Heart left ventricle (tissue), 16 donors: ENCODE measurements at regions not wholly inside any gene's neighbourhood (a gene's known extent, or its start where the extent isn't known, plus 50 kb on each side); places are given as distances from the start of the nearest gene placed in this dataset.

Experiments used
- ATAC-seq, 4 donors: fragments of 200-7000 bp; cut with Tn5 transposase; one replicate each; pipeline ENCODE4 v1.9.1; 2020 to 2022; ENCODE audit warnings: moderate library complexity in 4 of 4, mild to moderate bottlenecking in 3 of 4, moderate number of reproducible peaks in 1 of 4
- DNase-seq, 5 donors: peaks; one replicate each; pipeline ENCODE4 v3.0.0-alpha.2; 2020
- H3K27ac ChIP-seq, 12 donors: fragments of 200-600 bp; sonication (generic) in 4 of 12; one replicate each; pipeline versions ENCODE4 v1.5.0 to v1.8.0; 2016 to 2022; ENCODE audit warnings: mild to moderate bottlenecking in 2 of 12
- H3K27me3 ChIP-seq, 9 donors: fragments of 200-600 bp; sonication (generic) in 2 of 9; one replicate each; pipeline versions ENCODE4 v1.5.1 to v1.8.0; 2016 to 2022; ENCODE audit warnings: mild to moderate bottlenecking in 3 of 9
- H3K36me3 ChIP-seq, 9 donors: fragments of 200-600 bp; sonication (generic) in 2 of 9; one replicate each; pipeline versions ENCODE4 v1.5.0 to v1.8.0; 2018 to 2022; ENCODE audit warnings: mild to moderate bottlenecking in 2 of 9
- H3K4me1 ChIP-seq, 12 donors: fragments of 200-600 bp; sonication (generic) in 4 of 12; one replicate each; pipeline versions ENCODE4 v1.5.0 to v1.8.0; 2016 to 2022; ENCODE audit warnings: mild to moderate bottlenecking in 3 of 12
- H3K4me3 ChIP-seq, 12 donors: fragments of 200-600 bp; sonication (generic) in 4 of 12; one replicate each; pipeline versions ENCODE4 v1.5.0 to v1.8.0; 2017 to 2022; ENCODE audit warnings: mild to moderate bottlenecking in 9 of 12, moderate library complexity in 4 of 12
- H3K9me3 ChIP-seq, 12 donors: fragments of 200-600 bp; sonication (generic) in 4 of 12; one replicate each; pipeline versions ENCODE4 v1.5.0 to v1.8.0; 2016 to 2022; ENCODE audit warnings: mild to moderate bottlenecking in 1 of 12
- CTCF ChIP-seq, 12 donors: fragments of 200-600 bp; sonication (generic) in 4 of 12; IDR thresholded peaks; one replicate each; pipeline versions ENCODE4 v1.5.0 to v1.8.0; 2018 to 2022; ENCODE audit warnings: antibody characterized with exemption in 12 of 12, mild to moderate bottlenecking in 5 of 12
- POLR2A ChIP-seq, 2 donors: fragments of 450-650 bp; IDR thresholded peaks; one replicate each; pipeline ENCODE4 v1.6.1; 2017; ENCODE audit warnings: antibody characterized with exemption in 2 of 2, mild to moderate bottlenecking in 2 of 2, moderate library complexity in 2 of 2
- WGBS, 4 donors: extraction: QIAGEN DNeasy Blood & Tissue Kit in 2 of 4; methylation state at CpG; one replicate each; pipeline versions ENCODE4 v1.1.5 to v1.1.7; 2013 to 2018; 5-methylcytosine and 5-hydroxymethylcytosine counted together
- intact Hi-C, 10 donors: fragments of 100-400 bp; cut with DNase I; formaldehyde crosslinking; loops; one replicate each; pipeline versions ENCODE4 v1.11.1 to v1.14.2; 2022
- donor health status: ischemic (EF 13 %, LVEDD 7.1; RV severe dilation, severe dysfunction).
- donor health status: healthy with polysubstance abuse.
- donor health status: DM: no; HTN: yes; CAD: no.
- donor health status: DM: no; HTN: no; CAD: no.
- donor health status: ischemic (EF 25% LVEDD 6.9; RV normal size, moderate dysfunction).
- donor health status: ischemic (EF 25% LVEDD 5.7; RV mildly dilated, moderate dysfunction).
- donor health status: healthy.
- donor health status: DM: yes; HTN: yes; CAD: no.
- donor health status: ischemic (EF 35%, LVEDD 5.7; RV mildly dilated, moderate dysfunction).
- donor health status: nonischemic (EF 11% LVEDD 7.7; RV severe dilation, severe dysfunction).
- donor health status: DM: yes; HTN: yes; CAD: no.
- donor health status: PGD.
- donor health status: ischemic (EF 29% LVEDD 5.4; RV normal size, mild dysfunction).
- donor health status: nonischemic (EF 23%, LVEDD 6.1; RV moderate dilation, normal function).

GRCh38 chr4:23741681-23742191 is 148.1 kb downstream of the PPARGC1A start:
- TF ChIP-seq POLR2A (IDR thresholded peaks at IDR 0.05): no peak
- no peak for TF ChIP-seq CTCF (IDR thresholded peaks at IDR 0.05)
- intact Hi-C loops: no loop called here
- H3K27ac ChIP-seq: no peak overlapping the region
- no peak overlapping the region for H3K4me3 ChIP-seq
- no peaks in the 10 kb centered on the region for H3K4me1 ChIP-seq
- no peaks in the 10 kb centered on the region for H3K36me3 ChIP-seq
- no peaks in the 10 kb centered on the region for H3K27me3 ChIP-seq
- ATAC-seq: no peak
- peaks cover 0 to 4% (median 0%) of the 10 kb centered on the region in 12 donors for H3K9me3 ChIP-seq
- DNase-seq: no peak

GRCh38 chr4:23737571-23737970 is 152.3 kb downstream of the PPARGC1A start:
- Histone ChIP-seq H3K36me3 (no peaks in the 10 kb centered on the region), H3K4me3 (no peak overlapping the region), H3K27me3 (no peaks in the 10 kb centered on the region), H3K9me3 (no peaks in the 10 kb centered on the region), H3K27ac (no peak overlapping the region), H3K4me1 (no peaks in the 10 kb centered on the region)
- intact Hi-C loops: no loop called here
- TF ChIP-seq POLR2A (IDR thresholded peaks at IDR 0.05) (no peak), CTCF (IDR thresholded peaks at IDR 0.05) (no peak)
- DNase-seq (no peak), ATAC-seq (no peak)
- WGBS, 4 donors: 62 to 81% (median 76%) methylated on average over 3 of the region's 3 CpGs

- ATAC-seq (no peak), DNase-seq (no peak)
- Histone ChIP-seq H3K36me3 (no peaks in the 10 kb centered on the region), H3K27me3 (no peaks in the 10 kb centered on the region), H3K27ac (no peak overlapping the region), H3K4me1 (no peaks in the 10 kb centered on the region), H3K4me3 (no peak overlapping the region), H3K9me3 (no peaks in the 10 kb centered on the region)
- intact Hi-C loops: no loop called here
- 78 to 88% (median 85%) methylated on average over 1 of the region's 1 CpG for WGBS, 4 donors
- TF ChIP-seq POLR2A (IDR thresholded peaks at IDR 0.05): no peak
- TF ChIP-seq CTCF (IDR thresholded peaks at IDR 0.05): no peak
Measured at GRCh38 chr4:23736466-23736865, 153.4 kb downstream of the PPARGC1A start.

- Histone ChIP-seq H3K4me1 (no peaks in the 10 kb centered on the region), H3K36me3 (no peaks in the 10 kb centered on the region), H3K27me3 (no peaks in the 10 kb centered on the region), H3K4me3 (no peak overlapping the region), H3K27ac (no peak overlapping the region), H3K9me3 (no peaks in the 10 kb centered on the region)
- 52 to 65% (median 57%) methylated on average over 1 of the region's 1 CpG for WGBS, 4 donors
- ATAC-seq (no peak), DNase-seq (no peak)
- intact Hi-C loops: no loop called here
- TF ChIP-seq CTCF (IDR thresholded peaks at IDR 0.05): no peak
- TF ChIP-seq POLR2A (IDR thresholded peaks at IDR 0.05): no peak
Measured at GRCh38 chr4:23734000-23734399, 155.8 kb downstream of the PPARGC1A start.
